ENCODE measurements at regions not wholly inside any gene's neighbourhood (a gene's known extent, or its start where the extent isn't known, plus 50 kb on each side); places are given as distances from the start of the nearest gene placed in this dataset.
"Not testable (repeated sequence)": the region's sequence is repeated elsewhere in the genome, so short reads cannot be mapped to it uniquely, and the experiment has no call there.

GRCh38 chr2:88871336-88871735 is 179.9 kb downstream of the RPIA start:
- POLR2A ChIA-PET, result no interaction called here
- peak overlapping the region in 1 of 10 donors; percentile 29 for H3K27ac Mint-ChIP-seq
- no peak for ATAC-seq

DNA sequence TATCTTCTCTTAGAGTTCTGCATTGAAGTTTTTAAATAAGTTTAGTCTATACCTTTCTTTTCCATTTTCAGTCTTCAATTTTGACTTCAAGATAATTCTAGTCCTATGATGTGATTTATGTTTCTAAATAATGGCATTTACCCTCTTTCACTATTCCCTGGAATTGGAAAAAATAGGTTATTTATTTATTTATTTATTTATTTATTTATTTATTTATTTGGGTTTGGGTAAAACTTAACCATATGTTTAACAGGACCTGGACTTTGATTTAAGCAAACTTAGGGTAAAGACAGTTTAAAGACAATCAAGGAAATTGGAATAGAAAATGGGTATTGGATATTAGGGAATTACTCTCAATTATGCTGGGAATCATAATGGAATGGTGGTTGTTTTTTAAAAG is 182.1 kb downstream of the RPIA start:
- no peak overlapping the region for H3K27ac Mint-ChIP-seq
- POLR2A ChIA-PET, result no interaction called here
- H3K9me3 Mint-ChIP-seq, result peaks cover 0 to 2% (median 0%) of the 10 kb centered on the region in 9 donors
- no peak overlapping the region for H3K4me3 Mint-ChIP-seq
- peaks cover 4 to 16% (median 8%) of the 10 kb centered on the region in 5 donors for H3K27me3 Mint-ChIP-seq
- no peaks in the 10 kb centered on the region for H3K36me3 Mint-ChIP-seq
- DNase-seq (no peak), ATAC-seq (no peak)
- no peaks in the 10 kb centered on the region for H3K4me1 Mint-ChIP-seq

More at GRCh38 chr2:88871336-88871735, 179.9 kb downstream of the RPIA start:
- H3K9me3 Mint-ChIP-seq, result no peaks in the 10 kb centered on the region
- H3K27me3 Mint-ChIP-seq, result peaks cover 4 to 15% (median 11%) of the 10 kb centered on the region in 5 donors
- no peak overlapping the region for H3K4me3 Mint-ChIP-seq
- no peak for DNase-seq
- H3K4me1 Mint-ChIP-seq, result peaks cover 2 to 13% (median 10%) of the 10 kb centered on the region in 4 donors
- no peaks in the 10 kb centered on the region for H3K36me3 Mint-ChIP-seq

DNA sequence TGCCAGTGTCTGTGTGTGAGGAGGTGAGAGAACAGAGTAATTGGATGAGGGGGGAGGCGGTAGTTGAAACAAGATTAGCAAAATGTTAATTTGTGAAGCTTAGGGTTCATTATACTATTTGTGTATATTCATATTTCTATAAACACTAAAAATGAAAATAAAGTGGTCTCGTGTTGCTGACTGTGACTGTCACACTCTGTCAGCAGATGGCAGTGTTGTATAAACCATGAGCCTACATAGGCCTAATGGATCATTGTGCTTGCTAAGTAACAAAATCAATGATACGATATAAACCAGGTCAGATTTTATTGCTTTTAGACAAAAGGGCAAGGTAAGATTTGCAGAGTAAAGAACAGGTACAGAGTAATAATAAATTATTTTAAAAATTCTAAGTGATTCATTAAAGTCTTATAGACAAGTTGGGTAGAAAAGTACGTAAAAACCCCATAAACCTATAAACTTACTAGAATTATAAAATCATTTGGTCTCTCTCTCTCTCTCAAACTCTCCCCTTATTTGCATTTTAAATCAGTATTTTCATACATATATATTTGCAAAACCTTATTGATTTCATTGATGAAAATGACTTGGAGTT is 182.7 kb downstream of the RPIA start:
- DNase-seq (peak in 9 of 10 donors; percentile 7 to 68 (median 43)), ATAC-seq (peak; percentile 61 to 64)
- POLR2A ChIA-PET, result no interaction called here
- H3K36me3 Mint-ChIP-seq, result no peaks in the 10 kb centered on the region
- H3K4me3 Mint-ChIP-seq, result no peak overlapping the region
- peaks cover 4 to 16% (median 6%) of the 10 kb centered on the region in 5 donors for H3K27me3 Mint-ChIP-seq
- H3K27ac Mint-ChIP-seq, result no peak overlapping the region
- no peaks in the 10 kb centered on the region for H3K4me1 Mint-ChIP-seq
- peaks cover 0 to 2% (median 0%) of the 10 kb centered on the region in 9 donors for H3K9me3 Mint-ChIP-seq

- POLR2A ChIA-PET, result no interaction called here
- ATAC-seq, result no peak
- peaks cover 0 to 2% (median 0%) of the 10 kb centered on the region in 4 donors for H3K4me1 Mint-ChIP-seq
These were observed 184.3 kb downstream of the RPIA start for GRCh38 chr2:88875736-88876135.

GRCh38 chr2:88880441-88880953 is 189.0 kb downstream of the RPIA start:
- Mint-ChIP-seq H3K4me1 (peaks cover 0 to 3% (median 0%) of the 10 kb centered on the region in 4 donors), H3K9me3 (peaks cover 0 to 2% (median 0%) of the 10 kb centered on the region in 9 donors), H3K4me3 (peak overlapping the region in 1 of 10 donors; percentile 36), H3K36me3 (no peaks in the 10 kb centered on the region), H3K27me3 (peaks cover 0 to 12% (median 5%) of the 10 kb centered on the region in 5 donors), H3K27ac (peak overlapping the region in 1 of 10 donors; percentile 11)
- peak; percentile 53 to 62 for ATAC-seq
- DNase-seq, result peak in 7 of 10 donors; percentile 7 to 64 (median 45)
- POLR2A ChIA-PET, result no interaction called here

More at GRCh38 chr2:88875736-88876135, 184.3 kb downstream of the RPIA start:
- Mint-ChIP-seq H3K4me3 (no peak overlapping the region), H3K9me3 (peaks cover 0 to 2% (median 0%) of the 10 kb centered on the region in 9 donors), H3K27ac (no peak overlapping the region), H3K36me3 (no peaks in the 10 kb centered on the region), H3K27me3 (peaks cover 4 to 13% (median 6%) of the 10 kb centered on the region in 5 donors)
- DNase-seq, result no peak

DNA sequence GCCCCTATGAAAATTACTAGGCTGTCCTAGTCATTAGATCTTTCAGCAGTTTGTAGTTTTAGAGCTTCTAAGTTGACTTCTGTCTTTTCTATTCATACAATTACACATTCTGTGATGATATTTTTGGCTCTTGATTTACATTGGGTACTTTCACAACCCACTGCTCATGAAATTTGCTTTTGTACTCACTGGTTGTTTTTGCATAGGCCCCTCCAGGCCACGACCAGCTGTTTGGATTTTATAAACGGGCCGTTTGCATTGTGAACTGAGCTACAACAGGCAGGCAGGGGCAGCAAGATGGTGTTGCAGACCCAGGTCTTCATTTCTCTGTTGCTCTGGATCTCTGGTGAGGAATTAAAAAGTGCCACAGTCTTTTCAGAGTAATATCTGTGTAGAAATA is 193.8 kb downstream of the RPIA start:
- no peak for DNase-seq
- Mint-ChIP-seq H3K27ac (no peak overlapping the region), H3K4me1 (peaks cover 0 to 18% (median 0%) of the 10 kb centered on the region in 4 donors), H3K9me3 (peaks cover 0 to 2% (median 0%) of the 10 kb centered on the region in 9 donors), H3K27me3 (peaks cover 2 to 12% (median 9%) of the 10 kb centered on the region in 5 donors), H3K4me3 (peak overlapping the region in 1 of 10 donors; percentile 40), H3K36me3 (peaks cover 0 to 3% (median 0%) of the 10 kb centered on the region in 3 donors)
- ATAC-seq, result no peak
- POLR2A ChIA-PET, result no interaction called here

GRCh38 chr2:88885679-88886416 is 194.4 kb downstream of the RPIA start:
- peaks cover 2 to 10% (median 10%) of the 10 kb centered on the region in 5 donors for H3K27me3 Mint-ChIP-seq
- H3K9me3 Mint-ChIP-seq, result peaks cover 0 to 2% (median 0%) of the 10 kb centered on the region in 9 donors
- no peak for DNase-seq
- peak overlapping the region in 1 of 10 donors; percentile 13 for H3K27ac Mint-ChIP-seq
- peak overlapping the region in 1 of 10 donors; percentile 34 for H3K4me3 Mint-ChIP-seq
- H3K36me3 Mint-ChIP-seq, result peaks cover 0 to 4% (median 0%) of the 10 kb centered on the region in 3 donors
- POLR2A ChIA-PET, result no interaction called here
- no peak for ATAC-seq
- H3K4me1 Mint-ChIP-seq, result peaks cover 0 to 17% (median 0%) of the 10 kb centered on the region in 4 donors

GRCh38 chr2:88887466-88887865 is 196.0 kb downstream of the RPIA start:
- ATAC-seq, H3K27me3 Mint-ChIP-seq: not testable (repeated sequence)
- POLR2A ChIA-PET, result interaction anchor here (0.6 kb wide), 1 partner anchor 412 kb away, joined by 4 read pairs; no protein-coding TSS in a partner anchor

GRCh38 chr2:88892207-88892606 is 200.7 kb downstream of the RPIA start:
- H3K9me3 Mint-ChIP-seq, result peaks cover 0 to 2% (median 0%) of the 10 kb centered on the region in 9 donors
- H3K27me3 Mint-ChIP-seq, result peaks cover 2 to 10% (median 6%) of the 10 kb centered on the region in 5 donors
- POLR2A ChIA-PET, result no interaction called here
- no peak for ATAC-seq
- no peak overlapping the region for H3K4me3 Mint-ChIP-seq
- H3K27ac Mint-ChIP-seq, result no peak overlapping the region
- peaks cover 0 to 4% (median 0%) of the 10 kb centered on the region in 3 donors for H3K36me3 Mint-ChIP-seq
- no peak for DNase-seq
- H3K4me1 Mint-ChIP-seq, result peaks cover 0 to 9% (median 0%) of the 10 kb centered on the region in 4 donors

More at GRCh38 chr2:88887466-88887865, 196.0 kb downstream of the RPIA start:
- H3K36me3 Mint-ChIP-seq, H3K27ac Mint-ChIP-seq, DNase-seq, H3K9me3 Mint-ChIP-seq, H3K4me3 Mint-ChIP-seq: not testable (repeated sequence)
- peaks cover 0 to 15% (median 0%) of the 10 kb centered on the region in 4 donors for H3K4me1 Mint-ChIP-seq

DNA sequence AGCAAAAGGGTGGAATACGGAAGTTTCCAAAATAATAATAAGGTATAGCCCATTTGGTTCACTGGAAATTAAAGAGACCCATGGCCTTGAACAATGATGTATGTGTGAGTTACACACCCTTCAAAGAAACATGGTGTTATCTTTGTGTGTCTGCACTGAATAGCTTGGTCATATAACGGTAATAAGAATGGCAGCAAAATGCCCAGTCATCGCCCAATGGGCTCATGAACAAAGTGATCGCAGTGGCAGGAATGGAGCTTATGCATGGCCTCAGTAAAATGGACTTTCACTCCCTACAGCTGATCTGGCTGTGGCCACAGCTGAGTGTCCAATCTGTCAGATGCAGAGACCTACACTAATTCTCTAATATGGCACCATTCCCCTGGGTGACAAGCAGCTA is 201.3 kb downstream of the RPIA start:
- Mint-ChIP-seq H3K4me1 (peaks cover 0 to 9% (median 0%) of the 10 kb centered on the region in 4 donors), H3K4me3 (no peak overlapping the region), H3K27me3 (peaks cover 5 to 10% (median 7%) of the 10 kb centered on the region in 5 donors), H3K27ac (no peak overlapping the region), H3K9me3 (peaks cover 0 to 2% (median 0%) of the 10 kb centered on the region in 9 donors), H3K36me3 (peaks cover 0 to 4% (median 0%) of the 10 kb centered on the region in 3 donors)
- ATAC-seq, result no peak
- POLR2A ChIA-PET, result no interaction called here
- no peak for DNase-seq

DNA sequence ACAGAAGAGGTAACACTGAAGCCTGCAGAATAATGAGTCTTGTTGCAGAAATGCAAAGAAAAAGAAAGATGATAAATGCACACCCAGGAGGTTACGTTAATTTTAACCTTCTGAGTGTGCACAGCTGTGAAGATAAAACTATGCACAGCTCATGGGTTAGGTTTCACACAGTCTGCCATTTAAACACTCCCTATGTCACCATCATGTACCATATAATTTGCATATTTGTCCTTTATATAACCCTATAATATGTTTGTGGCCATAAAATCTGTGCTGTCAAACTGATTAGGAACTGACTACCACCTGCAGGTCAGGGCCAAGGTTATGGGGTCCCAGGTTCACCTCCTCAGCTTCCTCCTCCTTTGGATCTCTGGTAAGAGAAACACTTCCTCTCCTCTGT is 205.5 kb downstream of the RPIA start:
- H3K27ac Mint-ChIP-seq, result no peak overlapping the region
- H3K27me3 Mint-ChIP-seq, result peaks cover 7 to 26% (median 12%) of the 10 kb centered on the region in 5 donors
- H3K4me1 Mint-ChIP-seq, result peaks cover 0 to 11% (median 0%) of the 10 kb centered on the region in 4 donors
- POLR2A ChIA-PET, result no interaction called here
- DNase-seq, result no peak
- H3K4me3 Mint-ChIP-seq, result no peak overlapping the region
- H3K9me3 Mint-ChIP-seq, result no peaks in the 10 kb centered on the region
- no peaks in the 10 kb centered on the region for H3K36me3 Mint-ChIP-seq
- no peak for ATAC-seq

DNA sequence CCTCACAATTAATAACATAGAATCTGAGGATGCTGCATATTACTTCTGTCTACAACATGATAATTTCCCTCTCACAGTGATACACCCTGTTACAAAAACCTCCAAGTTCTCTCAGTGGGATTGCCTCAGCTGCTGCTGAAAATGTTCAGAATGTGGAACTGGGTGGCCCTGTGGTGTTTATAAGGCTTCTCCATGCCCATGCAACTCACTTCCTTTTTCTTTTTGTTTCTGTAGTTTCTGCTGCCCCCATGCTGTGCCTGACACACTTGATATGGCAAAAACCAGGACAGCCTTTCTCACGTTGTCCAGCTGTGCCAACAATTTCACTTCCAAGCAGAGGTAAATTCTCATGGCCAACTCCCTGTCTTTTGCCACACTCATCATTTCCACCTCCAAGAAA is 206.2 kb downstream of the RPIA start:
- POLR2A ChIA-PET, result no interaction called here
- peaks cover 0 to 11% (median 0%) of the 10 kb centered on the region in 4 donors for H3K4me1 Mint-ChIP-seq
- H3K27me3 Mint-ChIP-seq, result peaks cover 8 to 27% (median 11%) of the 10 kb centered on the region in 5 donors
- H3K9me3 Mint-ChIP-seq, result no peaks in the 10 kb centered on the region
- no peak overlapping the region for H3K27ac Mint-ChIP-seq
- DNase-seq (no peak), ATAC-seq (no peak)
- no peaks in the 10 kb centered on the region for H3K36me3 Mint-ChIP-seq
- no peak overlapping the region for H3K4me3 Mint-ChIP-seq

All from naive thymus-derived CD8-positive, alpha-beta T cell (primary cell).